ENCODE measurements at regions not wholly inside any gene's neighbourhood (a gene's known extent, or its start where the extent isn't known, plus 50 kb on each side); places are given as distances from the start of the nearest gene placed in this dataset.

- TF ChIP-seq CTCF (conservative IDR thresholded peaks at IDR 0.05; ENCODE audit: low read depth in 2 of 2): no peak
- TF ChIP-seq POLR2AphosphoS5 (IDR thresholded peaks at IDR 0.05; ENCODE audit: low read depth): no peak
- TF ChIP-seq EZH2 (IDR thresholded peaks at IDR 0.05; ENCODE audit: low read depth, unreplicated experiment): no peak
- TF ChIP-seq CREB1 (CRISPR knock-in tag; IDR thresholded peaks at IDR 0.05; ENCODE audit: low read depth): no peak
- no peak for TF ChIP-seq REST (IDR thresholded peaks at IDR 0.05; ENCODE audit: unreplicated experiment)
- no peak for TF ChIP-seq JUNB (IDR thresholded peaks at IDR 0.05; ENCODE audit: unreplicated experiment)
- no peak for TF ChIP-seq ETS1 (IDR thresholded peaks at IDR 0.05)
- no peak for TF ChIP-seq NANOG (IDR thresholded peaks at IDR 0.05; ENCODE audit: borderline replicate concordance)
- no peak for TF ChIP-seq EZH2phosphoT487 (IDR thresholded peaks at IDR 0.05; ENCODE audit: unreplicated experiment)
- TF ChIP-seq STAT1 (IDR thresholded peaks at IDR 0.05; ENCODE audit: unreplicated experiment): no peak
- no peak for TF ChIP-seq ZNF114 (CRISPR knock-in tag; IDR thresholded peaks at IDR 0.05)
Measured at GRCh38 chr5:136769093-136769492, 403.7 kb upstream of the TRPC7 start.

Measured in GM23338 (cell line).